Stimulated activated CD4-positive, alpha-beta T cell treated with anti-CD3 and anti-CD28 coated beads, Interleukin-4, amount 100 ng/mL, for 24 hours (primary cell): ENCODE measurements at regions not wholly inside any gene's neighbourhood (a gene's known extent, or its start where the extent isn't known, plus 50 kb on each side); places are given as distances from the start of the nearest gene placed in this dataset.

ENCODE experiments used
- DNase-seq: peaks from one replicate; pipeline ENCODE4 v3.0.0-alpha.2; 2020

- DNase-seq: no peak
These were observed 1404.2 kb upstream of the CELF2 start for GRCh38 chr10:9613338-9614075.

- no peak for DNase-seq
These were observed 1402.5 kb upstream of the CELF2 start for GRCh38 chr10:9615189-9615588.

- DNase-seq: no peak
These were observed 1396.5 kb upstream of the CELF2 start for GRCh38 chr10:9621216-9621615.

- DNase-seq: no peak
These were observed 1392.4 kb upstream of the CELF2 start for GRCh38 chr10:9625304-9625703.

- DNase-seq: no peak
These were observed 1383.2 kb upstream of the CELF2 start for GRCh38 chr10:9634466-9634865.

DNA sequence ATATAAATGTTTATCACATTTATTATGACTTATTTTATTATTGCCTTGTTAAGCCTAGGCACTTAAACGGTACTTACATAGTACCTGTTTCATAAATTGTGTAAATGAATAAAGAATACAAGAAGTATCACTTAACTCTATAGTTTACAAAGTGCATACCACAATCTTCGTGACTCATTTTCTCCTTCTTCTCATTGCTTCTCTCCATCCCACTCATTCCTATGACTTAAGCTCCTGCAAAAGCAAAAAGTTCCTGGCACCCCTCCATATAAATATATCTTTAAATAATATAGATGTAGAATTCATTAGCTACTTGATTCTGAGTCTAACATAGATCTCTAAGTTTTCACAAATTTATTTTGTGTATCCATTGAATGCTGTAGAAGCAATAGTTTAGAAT is 1382.0 kb upstream of the CELF2 start:
- no peak for DNase-seq

DNA sequence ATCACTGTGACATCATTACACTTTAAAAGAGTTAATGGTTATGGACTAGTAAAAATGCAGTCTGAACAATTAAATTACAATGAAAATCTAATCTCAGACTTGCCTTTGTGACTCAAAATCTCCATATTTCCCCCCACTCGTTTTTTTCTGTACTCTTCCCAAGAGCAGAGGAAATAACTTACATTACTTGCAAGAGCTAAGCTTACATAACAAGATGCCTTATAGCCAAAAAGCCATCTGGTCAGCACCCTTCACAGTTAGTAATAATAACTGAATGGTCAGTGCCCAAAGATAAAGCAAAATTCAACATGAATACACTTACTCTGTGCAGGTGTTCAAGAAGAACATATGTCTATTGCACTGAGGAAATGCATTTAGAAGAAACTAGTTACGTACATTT is 1381.5 kb upstream of the CELF2 start:
- DNase-seq: no peak

DNA sequence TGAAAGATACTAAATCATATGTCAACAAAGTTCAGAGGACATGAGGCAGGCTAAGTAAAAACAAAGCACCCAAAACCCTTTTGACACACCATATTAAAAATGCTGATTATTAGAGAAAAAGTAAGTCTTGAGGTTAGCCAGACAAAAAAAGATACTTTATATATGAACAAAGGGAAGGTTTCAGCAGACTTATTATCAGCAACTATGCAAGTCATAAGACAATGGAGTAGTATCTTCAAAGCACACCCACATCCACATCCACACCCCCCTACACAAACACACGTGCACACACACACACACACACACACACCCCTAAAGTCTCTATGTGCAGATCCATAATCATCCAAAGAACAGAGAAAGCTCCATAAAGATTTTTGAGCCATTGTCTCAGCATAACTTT is 1373.9 kb upstream of the CELF2 start:
- no peak for DNase-seq

- no peak for DNase-seq
These were observed 1372.3 kb upstream of the CELF2 start for GRCh38 chr10:9645404-9645803.

DNA sequence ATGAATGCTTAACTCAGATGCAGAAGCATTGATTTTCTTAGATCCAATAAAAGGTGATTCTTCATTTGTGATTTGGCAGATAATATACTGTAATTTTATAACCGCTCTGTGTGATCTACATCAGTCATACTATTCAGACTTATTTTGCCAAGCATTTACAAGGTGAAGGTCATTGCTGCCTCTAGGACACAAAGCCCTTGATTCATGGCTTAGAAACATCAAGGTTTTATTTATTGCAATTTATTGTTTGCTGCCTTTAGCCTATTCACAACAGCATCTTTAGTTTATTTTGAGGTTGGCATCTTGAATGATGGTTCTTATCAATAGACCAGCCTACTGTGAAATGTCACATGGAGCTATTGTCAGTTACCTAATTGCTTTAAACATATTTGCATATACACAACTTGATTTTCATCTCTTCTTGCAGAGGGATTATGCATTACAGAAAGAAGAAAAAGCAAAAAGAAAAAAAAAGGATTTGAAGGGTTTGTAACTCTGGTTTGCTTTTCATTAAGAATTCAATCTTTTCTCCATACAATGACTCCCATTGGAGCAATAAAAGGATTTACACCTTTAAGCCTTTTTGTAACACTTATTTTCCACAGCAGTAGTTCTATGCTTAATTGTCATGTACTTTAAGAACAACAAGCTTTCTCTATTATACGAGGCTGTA is 1371.6 kb upstream of the CELF2 start:
- DNase-seq: no peak

GRCh38 chr10:9654261-9654660 is 1363.4 kb upstream of the CELF2 start:
- DNase-seq: no peak

GRCh38 chr10:9656386-9656785 is 1361.3 kb upstream of the CELF2 start:
- no peak for DNase-seq

DNA sequence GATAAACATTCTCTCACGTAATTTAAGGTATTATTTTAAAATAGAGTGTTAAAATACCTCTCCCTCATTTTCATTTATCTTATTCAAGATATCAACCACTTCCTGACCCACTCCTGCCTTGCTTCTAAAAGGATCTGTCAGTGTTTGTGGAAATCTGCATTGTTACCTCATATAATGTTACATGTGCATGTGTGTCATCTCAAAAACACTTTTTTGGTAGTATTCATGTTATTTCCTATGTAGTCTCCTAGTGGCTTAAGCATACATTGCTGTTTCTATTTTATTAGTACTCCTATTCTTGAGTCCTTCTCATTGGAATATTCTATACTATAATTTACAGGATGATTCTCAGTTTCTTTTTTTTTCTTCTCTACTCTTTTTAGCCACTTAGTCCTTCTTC is 1360.7 kb upstream of the CELF2 start:
- no peak for DNase-seq

DNA sequence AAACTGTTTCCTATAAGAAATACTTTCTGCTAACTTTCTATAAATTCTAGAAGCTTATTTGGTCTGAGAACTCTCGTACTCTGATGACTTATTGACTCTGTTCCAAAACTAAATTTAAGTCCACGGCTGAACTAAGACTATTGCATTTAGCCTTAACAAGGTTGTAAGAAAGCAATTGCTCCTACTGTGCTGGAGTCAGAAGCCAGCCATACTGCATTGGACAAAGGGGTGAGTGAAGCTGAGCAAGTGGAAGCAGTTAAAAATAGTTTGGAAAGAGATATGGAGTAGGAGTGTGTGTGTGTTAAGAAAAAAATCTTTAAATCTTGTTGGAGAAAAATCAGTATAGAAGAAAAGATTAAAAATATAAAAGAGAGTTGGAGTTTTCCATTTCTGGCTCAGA is 1360.1 kb upstream of the CELF2 start:
- DNase-seq: no peak

DNA sequence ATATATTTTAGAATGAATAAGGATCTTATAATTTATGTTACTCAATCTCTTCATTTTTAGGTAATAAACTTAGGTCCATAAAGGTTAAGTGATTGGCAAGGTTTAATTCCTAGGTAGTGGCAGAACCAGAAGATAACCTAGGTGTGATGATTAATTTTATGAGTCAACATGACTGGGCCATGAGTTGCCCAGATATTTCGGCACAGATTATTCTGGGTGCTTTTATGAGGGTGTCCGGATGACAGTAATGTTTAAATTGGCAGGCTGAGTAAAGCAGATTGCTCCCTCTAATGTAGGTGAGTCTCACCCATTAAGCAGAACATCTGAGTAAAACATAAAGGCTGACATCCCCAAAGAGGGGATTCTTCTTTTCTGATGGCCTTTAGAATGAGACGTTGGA is 1349.3 kb upstream of the CELF2 start:
- no peak for DNase-seq

DNA sequence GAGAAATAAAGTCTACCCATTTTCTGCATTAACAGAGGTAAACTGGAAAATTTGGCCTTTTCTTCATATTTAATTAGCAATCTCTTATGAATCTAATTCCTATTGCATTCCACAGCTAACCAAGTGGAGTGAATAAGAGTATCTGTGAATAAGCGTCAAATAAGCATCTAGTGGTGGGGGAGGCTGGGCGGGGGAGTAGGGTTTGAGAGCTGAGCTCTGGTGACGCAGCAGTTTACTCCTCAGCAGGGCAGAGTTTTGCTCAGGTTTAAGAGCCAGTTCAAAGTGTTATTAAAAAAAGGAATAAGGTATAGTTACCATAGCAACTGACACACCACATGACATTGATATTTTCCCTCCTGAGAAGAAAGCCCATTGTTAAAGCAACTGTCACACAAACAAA is 1346.8 kb upstream of the CELF2 start:
- DNase-seq: no peak

- no peak for DNase-seq
These were observed 1336.0 kb upstream of the CELF2 start for GRCh38 chr10:9681655-9682054.

GRCh38 chr10:9682802-9683201 is 1334.9 kb upstream of the CELF2 start:
- DNase-seq: no peak

GRCh38 chr10:9684186-9684585 is 1333.5 kb upstream of the CELF2 start:
- no peak for DNase-seq

GRCh38 chr10:9685596-9685995 is 1332.1 kb upstream of the CELF2 start:
- DNase-seq: no peak

DNA sequence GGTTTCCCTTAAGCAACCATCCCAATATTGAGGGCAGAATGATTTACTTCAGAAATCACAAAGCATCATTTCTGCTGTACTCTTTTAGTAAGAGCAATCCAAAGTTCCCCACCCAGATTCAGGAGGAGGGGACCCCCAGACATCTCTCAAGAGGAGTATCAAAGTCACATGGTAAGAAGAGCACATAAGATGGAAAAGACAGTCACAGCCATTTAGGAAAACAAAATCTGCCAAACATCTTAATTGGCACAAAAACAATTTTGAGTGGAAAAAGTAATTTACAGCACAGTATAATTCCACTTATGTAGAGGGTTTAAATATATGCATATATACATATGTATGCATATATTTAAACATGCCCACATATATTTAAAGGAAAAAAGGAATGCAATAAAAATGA is 1329.0 kb upstream of the CELF2 start:
- no peak for DNase-seq

DNA sequence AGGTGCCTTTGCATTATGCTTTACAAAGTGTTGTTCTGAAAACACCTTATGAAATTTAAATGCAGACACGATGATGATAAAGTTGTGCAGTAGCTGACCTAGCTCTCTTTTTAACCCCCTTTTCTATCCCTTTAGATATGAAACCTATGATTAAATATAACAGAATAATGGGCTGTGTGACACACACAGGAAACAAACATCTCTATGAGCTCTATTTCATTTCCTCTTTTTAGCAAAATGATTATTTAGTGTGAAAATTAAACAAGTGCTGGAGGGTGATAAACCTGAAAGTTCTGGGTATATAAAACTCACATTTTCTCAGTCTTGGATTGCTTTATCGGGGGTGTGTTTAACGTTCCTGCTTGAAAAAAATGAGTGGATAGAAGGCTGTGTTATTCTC is 1310.5 kb upstream of the CELF2 start:
- no peak for DNase-seq

GRCh38 chr10:9709849-9710248 is 1307.8 kb upstream of the CELF2 start:
- no peak for DNase-seq

- DNase-seq: no peak
These were observed 1305.3 kb upstream of the CELF2 start for GRCh38 chr10:9712393-9712792.

DNA sequence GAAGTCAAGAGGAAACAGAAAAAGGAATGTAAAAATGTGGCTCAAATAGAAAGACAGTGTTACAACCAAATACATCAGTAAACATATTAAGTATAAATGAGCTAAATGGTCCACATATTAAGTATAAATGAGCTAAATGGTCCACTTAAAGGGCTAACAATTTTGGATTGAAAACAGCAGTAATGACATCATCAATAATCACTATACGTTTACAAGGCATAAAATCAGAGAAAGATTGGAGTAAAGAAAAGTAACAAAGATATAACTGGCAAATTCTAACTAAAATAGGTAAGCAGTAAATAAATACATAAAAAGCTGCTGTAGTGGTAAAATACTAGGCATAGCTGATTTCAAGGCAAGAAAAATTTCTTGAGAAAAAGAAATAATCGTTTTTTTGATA is 1298.4 kb upstream of the CELF2 start:
- no peak for DNase-seq
